Stomach (tissue), 8 donors: ENCODE measurements at regions not wholly inside any gene's neighbourhood (a gene's known extent, or its start where the extent isn't known, plus 50 kb on each side); places are given as distances from the start of the nearest gene placed in this dataset.

ENCODE experiments used
- DNase-seq, 2 donors: peaks; one replicate each; pipeline versions ENCODE4 v3.0.0 to v3.0.0-alpha.2; 2013 to 2019
- H3K27ac ChIP-seq, 5 donors: fragments of 200-600 bp in 4 of 5; sonication (generic) in 4 of 5; one replicate each; pipeline ENCODE4 v1.5.1; 2013 to 2019; ENCODE audit warnings: mild to moderate bottlenecking in 1 of 5, moderate library complexity in 1 of 5
- H3K27me3 ChIP-seq, 3 donors: fragments of 200-600 bp; sonication (generic); one replicate each; pipeline ENCODE4 v1.5.1; 2017 to 2019; ENCODE audit warnings: mixed run types in 1 of 3
- H3K36me3 ChIP-seq, 4 donors: fragments of 200-600 bp; sonication (generic); 1 replicate in 3 of 4; 2 replicates in 1 of 4; pipeline ENCODE4 v1.5.1; 2016 to 2019
- H3K4me1 ChIP-seq, 4 donors: fragments of 200-600 bp; sonication (generic); one replicate each; pipeline ENCODE4 v1.5.1; 2016 to 2019
- H3K4me3 ChIP-seq, 4 donors: fragments of 200-600 bp; sonication (generic) in 3 of 4; one replicate each; pipeline ENCODE4 v1.5.1; 2016 to 2019; ENCODE audit warnings: mild to moderate bottlenecking in 1 of 4
- H3K9me3 ChIP-seq, 4 donors: fragments of 200-600 bp; sonication (generic); one replicate each; pipeline ENCODE4 v1.5.1; 2016 to 2019
- EP300 ChIP-seq: sonication (generic); formaldehyde crosslinking; IDR thresholded peaks from one replicate; pipeline ENCODE4 v1.6.1; 2017; ENCODE audit warnings: antibody characterized with exemption
- POLR2A ChIP-seq, 4 donors: fragments of 450-650 bp; IDR thresholded peaks; one replicate each; pipeline ENCODE4 v1.6.1; 2016; ENCODE audit warnings: antibody characterized with exemption in 4 of 4, control low read depth in 2 of 4, mild to moderate bottlenecking in 1 of 4, moderate library complexity in 1 of 4
- POLR2AphosphoS5 ChIP-seq, 3 donors: sonication (generic); formaldehyde crosslinking; IDR thresholded peaks; one replicate each; pipeline ENCODE4 v1.6.1; 2016; ENCODE audit warnings: antibody characterized with exemption in 3 of 3
- WGBS, 5 donors: extraction: QIAGEN DNeasy Blood & Tissue Kit in 3 of 5; methylation state at CpG; one replicate each; pipeline versions ENCODE4 v1.1.5 to v1.1.7; 2013 to 2018; 5-methylcytosine and 5-hydroxymethylcytosine counted together
- intact Hi-C: fragments of 100-400 bp; cut with DNase I; formaldehyde crosslinking; loops from one replicate; pipeline ENCODE4 v1.15.1; 2023; ENCODE audit warnings: low total_unique reads
- TF ChIP-seq, protein P1 (sequence below), 7 experiments: fragments of 450-650 bp in 4 of 7; fragments of 200-600 bp in 3 of 7; sonication (generic) in 3 of 7; IDR thresholded peaks; one replicate each; pipeline ENCODE4 v1.5.1; 2016 to 2019; ENCODE audit warnings: antibody characterized with exemption in 7 of 7, control low read depth in 2 of 7, mild to moderate bottlenecking in 1 of 7
- donor health status: healthy with polysubstance abuse.
- donor health status: Bipolar disorder and iron deficiency.
- donor health status: healthy.

- H3K9me3 ChIP-seq = no peaks in the 10 kb centered on the region
- no peaks in the 10 kb centered on the region for H3K4me1 ChIP-seq
- no peaks in the 10 kb centered on the region for H3K36me3 ChIP-seq
- no peak overlapping the region for H3K4me3 ChIP-seq
- WGBS, 5 donors = 86 to 92% (median 89%) methylated on average over 12 of the region's 12 CpGs
- DNase-seq = peak in 1 of 2 donors; percentile 23
- peaks cover 0 to 22% (median 0%) of the 10 kb centered on the region in 3 donors for H3K27me3 ChIP-seq
- TF ChIP-seq, protein P1, sequence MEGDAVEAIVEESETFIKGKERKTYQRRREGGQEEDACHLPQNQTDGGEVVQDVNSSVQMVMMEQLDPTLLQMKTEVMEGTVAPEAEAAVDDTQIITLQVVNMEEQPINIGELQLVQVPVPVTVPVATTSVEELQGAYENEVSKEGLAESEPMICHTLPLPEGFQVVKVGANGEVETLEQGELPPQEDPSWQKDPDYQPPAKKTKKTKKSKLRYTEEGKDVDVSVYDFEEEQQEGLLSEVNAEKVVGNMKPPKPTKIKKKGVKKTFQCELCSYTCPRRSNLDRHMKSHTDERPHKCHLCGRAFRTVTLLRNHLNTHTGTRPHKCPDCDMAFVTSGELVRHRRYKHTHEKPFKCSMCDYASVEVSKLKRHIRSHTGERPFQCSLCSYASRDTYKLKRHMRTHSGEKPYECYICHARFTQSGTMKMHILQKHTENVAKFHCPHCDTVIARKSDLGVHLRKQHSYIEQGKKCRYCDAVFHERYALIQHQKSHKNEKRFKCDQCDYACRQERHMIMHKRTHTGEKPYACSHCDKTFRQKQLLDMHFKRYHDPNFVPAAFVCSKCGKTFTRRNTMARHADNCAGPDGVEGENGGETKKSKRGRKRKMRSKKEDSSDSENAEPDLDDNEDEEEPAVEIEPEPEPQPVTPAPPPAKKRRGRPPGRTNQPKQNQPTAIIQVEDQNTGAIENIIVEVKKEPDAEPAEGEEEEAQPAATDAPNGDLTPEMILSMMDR (IDR thresholded peaks at IDR 0.05) = no peak
- TF ChIP-seq POLR2A (IDR thresholded peaks at IDR 0.05) = no peak
- intact Hi-C loops = no loop called here
- H3K27ac ChIP-seq = no peak overlapping the region
Measured at GRCh38 chr7:156026603-156027002, 214.3 kb upstream of the SHH start.

DNA sequence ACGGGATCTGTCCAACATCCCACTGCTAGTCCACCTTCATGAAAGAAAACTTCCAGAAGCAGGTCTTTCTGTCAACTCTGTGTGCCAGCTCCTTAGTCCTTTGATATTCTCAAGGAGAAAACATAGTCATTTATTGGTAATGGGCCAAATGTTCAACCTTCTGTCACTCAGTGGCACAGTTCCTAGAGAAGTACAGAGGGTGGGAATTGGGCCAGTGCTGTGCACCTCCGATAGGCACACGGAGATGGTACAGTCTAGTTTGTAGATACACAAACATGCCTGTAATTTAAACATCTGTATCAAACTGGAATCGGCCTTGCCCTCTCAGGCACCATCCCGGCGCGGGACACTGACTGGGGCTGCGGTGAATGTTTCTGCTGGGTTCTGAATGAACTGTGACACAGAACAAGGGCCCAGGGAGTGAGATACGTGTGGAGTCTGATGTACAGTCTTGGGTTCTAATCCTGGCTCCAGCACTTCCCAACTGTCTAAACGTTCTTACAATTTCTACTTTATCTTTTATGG, 213.9 kb upstream of the SHH start:
- intact Hi-C loops = no loop called here
- DNase-seq = peak in 1 of 2 donors; percentile 27
- H3K27ac ChIP-seq = no peak overlapping the region
- no peak for TF ChIP-seq POLR2A (IDR thresholded peaks at IDR 0.05)
- no peak for TF ChIP-seq POLR2AphosphoS5 (IDR thresholded peaks at IDR 0.05)
- TF ChIP-seq, protein P1 (IDR thresholded peaks at IDR 0.05) = no peak
- TF ChIP-seq EP300 = no peak
- H3K36me3 ChIP-seq = no peaks in the 10 kb centered on the region
- WGBS, 5 donors = 55 to 75% (median 69%) methylated on average over 10 of the region's 10 CpGs
- no peaks in the 10 kb centered on the region for H3K9me3 ChIP-seq
- H3K4me3 ChIP-seq = no peak overlapping the region
- no peaks in the 10 kb centered on the region for H3K4me1 ChIP-seq
- H3K27me3 ChIP-seq = peaks cover 0 to 22% (median 0%) of the 10 kb centered on the region in 3 donors

- no peaks in the 10 kb centered on the region for H3K36me3 ChIP-seq
- peak in 1 of 2 donors; percentile 21 for DNase-seq
- TF ChIP-seq POLR2A (IDR thresholded peaks at IDR 0.05) = no peak
- H3K27me3 ChIP-seq = peaks cover 0 to 19% (median 0%) of the 10 kb centered on the region in 3 donors
- WGBS, 5 donors = 47 to 66% (median 57%) methylated on average over 6 of the region's 6 CpGs
- intact Hi-C loops = no loop called here
- H3K9me3 ChIP-seq = no peaks in the 10 kb centered on the region
- no peaks in the 10 kb centered on the region for H3K4me1 ChIP-seq
- no peak overlapping the region for H3K27ac ChIP-seq
- H3K4me3 ChIP-seq = no peak overlapping the region
Measured at GRCh38 chr7:156025675-156026074, 213.4 kb upstream of the SHH start.

DNA sequence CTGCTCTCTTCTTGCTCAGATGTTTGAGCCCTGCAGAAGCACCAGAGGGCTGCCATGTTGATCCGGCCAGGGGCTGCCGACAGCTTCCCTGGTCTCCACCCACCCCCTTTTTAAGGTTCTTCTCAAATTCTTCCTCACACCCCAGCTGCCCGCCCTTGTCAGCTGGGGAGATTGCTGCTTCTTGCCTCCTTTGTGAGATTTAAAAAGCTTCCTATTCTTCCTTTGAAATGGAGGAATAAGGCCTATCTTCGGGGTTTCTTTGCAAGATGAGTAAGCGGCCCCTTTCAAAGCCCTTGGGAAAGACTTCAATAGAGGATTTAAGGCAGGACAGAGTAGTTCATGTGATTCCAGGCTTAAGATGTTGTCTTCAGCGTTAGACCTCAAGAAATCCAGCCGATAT, 211.9 kb upstream of the SHH start:
- intact Hi-C loops = no loop called here

More for the DNA sequence above, 211.9 kb upstream of the SHH start:
- WGBS, 5 donors = 84 to 94% (median 93%) methylated on average over 7 of the region's 7 CpGs
- Histone ChIP-seq H3K9me3 (peaks cover 0 to 3% (median 1%) of the 10 kb centered on the region in 4 donors), H3K36me3 (no peaks in the 10 kb centered on the region), H3K4me1 (no peaks in the 10 kb centered on the region), H3K27me3 (peaks cover 0 to 7% (median 0%) of the 10 kb centered on the region in 3 donors), H3K4me3 (no peak overlapping the region), H3K27ac (no peak overlapping the region)
- TF ChIP-seq, protein P1 (IDR thresholded peaks at IDR 0.05) = no peak
- TF ChIP-seq POLR2A (IDR thresholded peaks at IDR 0.05) (no peak), POLR2AphosphoS5 (IDR thresholded peaks at IDR 0.05) (no peak), EP300 (no peak)
- no peak for DNase-seq
